Stomach (tissue), 4 donors: ENCODE measurements at regions not wholly inside any gene's neighbourhood (a gene's known extent, or its start where the extent isn't known, plus 50 kb on each side); places are given as distances from the start of the nearest gene placed in this dataset.

Experiments
- POLR2A ChIP-seq, 4 donors: fragments of 450-650 bp; IDR thresholded peaks; one replicate each; pipeline ENCODE4 v1.6.1; 2016; ENCODE audit warnings: antibody characterized with exemption in 4 of 4, control low read depth in 2 of 4, mild to moderate bottlenecking in 1 of 4, moderate library complexity in 1 of 4
- POLR2AphosphoS5 ChIP-seq, 3 donors: sonication (generic); formaldehyde crosslinking; IDR thresholded peaks; one replicate each; pipeline ENCODE4 v1.6.1; 2016; ENCODE audit warnings: antibody characterized with exemption in 3 of 3
- TF ChIP-seq, protein P1 (sequence below), 7 experiments: fragments of 450-650 bp in 4 of 7; fragments of 200-600 bp in 3 of 7; sonication (generic) in 3 of 7; IDR thresholded peaks; one replicate each; pipeline ENCODE4 v1.5.1; 2016 to 2019; ENCODE audit warnings: antibody characterized with exemption in 7 of 7, control low read depth in 2 of 7, mild to moderate bottlenecking in 1 of 7

DNA sequence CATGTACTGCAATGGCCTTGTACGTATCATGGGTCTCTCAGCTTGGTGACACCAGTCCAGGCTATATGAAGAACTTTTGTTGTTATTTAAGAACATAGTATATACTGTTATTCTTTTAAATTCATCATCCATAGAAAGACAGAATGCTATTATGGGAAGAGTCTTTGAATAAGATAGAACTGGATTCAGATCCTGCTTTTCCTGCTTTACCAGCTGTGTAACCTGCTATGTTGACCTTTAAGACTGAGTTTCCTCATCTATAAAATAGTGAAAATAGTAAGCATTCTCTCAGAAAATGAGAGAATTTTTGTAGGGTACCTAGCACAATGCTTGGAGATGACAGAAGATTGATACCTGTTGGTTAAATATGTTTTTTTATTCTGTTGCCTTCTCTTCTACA is 204.1 kb upstream of the TBL1XR1 start:
- TF ChIP-seq, protein P1, sequence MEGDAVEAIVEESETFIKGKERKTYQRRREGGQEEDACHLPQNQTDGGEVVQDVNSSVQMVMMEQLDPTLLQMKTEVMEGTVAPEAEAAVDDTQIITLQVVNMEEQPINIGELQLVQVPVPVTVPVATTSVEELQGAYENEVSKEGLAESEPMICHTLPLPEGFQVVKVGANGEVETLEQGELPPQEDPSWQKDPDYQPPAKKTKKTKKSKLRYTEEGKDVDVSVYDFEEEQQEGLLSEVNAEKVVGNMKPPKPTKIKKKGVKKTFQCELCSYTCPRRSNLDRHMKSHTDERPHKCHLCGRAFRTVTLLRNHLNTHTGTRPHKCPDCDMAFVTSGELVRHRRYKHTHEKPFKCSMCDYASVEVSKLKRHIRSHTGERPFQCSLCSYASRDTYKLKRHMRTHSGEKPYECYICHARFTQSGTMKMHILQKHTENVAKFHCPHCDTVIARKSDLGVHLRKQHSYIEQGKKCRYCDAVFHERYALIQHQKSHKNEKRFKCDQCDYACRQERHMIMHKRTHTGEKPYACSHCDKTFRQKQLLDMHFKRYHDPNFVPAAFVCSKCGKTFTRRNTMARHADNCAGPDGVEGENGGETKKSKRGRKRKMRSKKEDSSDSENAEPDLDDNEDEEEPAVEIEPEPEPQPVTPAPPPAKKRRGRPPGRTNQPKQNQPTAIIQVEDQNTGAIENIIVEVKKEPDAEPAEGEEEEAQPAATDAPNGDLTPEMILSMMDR (IDR thresholded peaks at IDR 0.05): no peak
- TF ChIP-seq POLR2A (IDR thresholded peaks at IDR 0.05) (no peak), POLR2AphosphoS5 (IDR thresholded peaks at IDR 0.05) (no peak)
